ENCODE measurements at regions not wholly inside any gene's neighbourhood (a gene's known extent, or its start where the extent isn't known, plus 50 kb on each side); places are given as distances from the start of the nearest gene placed in this dataset.

- H3K9ac ChIP-seq (ENCODE audit: low read length) = no peak overlapping the region
- no peak for ATAC-seq
- no peak overlapping the region for H2AFZ ChIP-seq (ENCODE audit: low read depth, low read length, poor library complexity, severe bottlenecking)
- intact Hi-C loops (cut with micrococcal nuclease) = no loop called here
- POLR2A ChIA-PET = no interaction called here
- no peaks in the 10 kb centered on the region for H4K20me1 ChIP-seq (ENCODE audit: insufficient read depth)
- no peak overlapping the region for H3K27ac ChIP-seq (ENCODE audit: low read depth, low read length)
- H3K9me3 ChIP-seq (ENCODE audit: control insufficient read depth in 1 of 2, insufficient read depth in 1 of 2, low read depth in 1 of 2, low read length in 2 of 2) = peaks cover 8% of the 10 kb centered on the region in 2 experiments; a peak in 2 of 4 replicates
- RAD21 ChIA-PET (ENCODE audit: low non-redundant PET in 1 of 2, low total read pairs in 2 of 2, uncharacterized antibody in 2 of 2, unreplicated experiment in 2 of 2) = no interaction called here
- H3K4me3 ChIP-seq (replicated peaks in 1 of 2; ENCODE audit: low read depth in 1 of 2, low read length in 2 of 2) = no peak overlapping the region
- DNase-seq (ENCODE audit: low read depth, low spot score) = no peak
- H3K27me3 ChIP-seq (ENCODE audit: insufficient read depth, low read length) = no peaks in the 10 kb centered on the region
- H3K79me2 ChIP-seq (ENCODE audit: insufficient read depth, low read length) = no peaks in the 10 kb centered on the region
- H3K4me2 ChIP-seq (ENCODE audit: low read length) = no peak overlapping the region
- H3K9me2 ChIP-seq (ENCODE audit: insufficient read depth) = no peaks in the 10 kb centered on the region
- CTCF ChIA-PET = no interaction called here
- H3K36me3 ChIP-seq (ENCODE audit: control insufficient read depth in 1 of 2, insufficient read depth in 2 of 2, low read length in 2 of 2) = no peaks in the 10 kb centered on the region
- TF ChIP-seq EZH2phosphoT487 (IDR thresholded peaks at IDR 0.05; ENCODE audit: borderline replicate concordance) = no peak
- no TSS peak for BruUV-seq (replicated peaks)
- no peaks in the 10 kb centered on the region for H3K4me1 ChIP-seq (ENCODE audit: control insufficient read depth in 1 of 2, insufficient read depth in 2 of 2, low read length in 2 of 2)
Measured at GRCh38 chr3:94935738-94936580, 873.1 kb downstream of the NSUN3 start.

GRCh38 chr3:94937980-94938379 lies 875.1 kb downstream of the NSUN3 start:
- H3K27me3 ChIP-seq (ENCODE audit: insufficient read depth, low read length) = no peaks in the 10 kb centered on the region
- no peak overlapping the region for H3K4me2 ChIP-seq (ENCODE audit: low read length)
- H3K4me3 ChIP-seq (replicated peaks in 1 of 2; ENCODE audit: low read depth in 1 of 2, low read length in 2 of 2) = no peak overlapping the region
- ChIA-PET POLR2A (no interaction called here), RAD21 (ENCODE audit: low non-redundant PET in 1 of 2, low total read pairs in 2 of 2, uncharacterized antibody in 2 of 2, unreplicated experiment in 2 of 2) (no interaction called here), CTCF (no interaction called here)
- BruUV-seq (replicated peaks) = no TSS peak
- H3K9ac ChIP-seq (ENCODE audit: low read length) = no peak overlapping the region
- H3K79me2 ChIP-seq (ENCODE audit: insufficient read depth, low read length) = no peaks in the 10 kb centered on the region
- no peak for ATAC-seq
- no peaks in the 10 kb centered on the region for H4K20me1 ChIP-seq (ENCODE audit: insufficient read depth)
- no peaks in the 10 kb centered on the region for H3K36me3 ChIP-seq (ENCODE audit: control insufficient read depth in 1 of 2, insufficient read depth in 2 of 2, low read length in 2 of 2)
- peaks cover 3 to 4% of the 10 kb centered on the region in 2 experiments; a peak in 2 of 4 replicates for H3K9me3 ChIP-seq (ENCODE audit: control insufficient read depth in 1 of 2, insufficient read depth in 1 of 2, low read depth in 1 of 2, low read length in 2 of 2)
- DNase-seq (ENCODE audit: low read depth, low spot score) = no peak
- intact Hi-C loops (cut with micrococcal nuclease) = no loop called here
- H2AFZ ChIP-seq (ENCODE audit: low read depth, low read length, poor library complexity, severe bottlenecking) = no peak overlapping the region
- H3K9me2 ChIP-seq (ENCODE audit: insufficient read depth) = no peaks in the 10 kb centered on the region
- no peaks in the 10 kb centered on the region for H3K4me1 ChIP-seq (ENCODE audit: control insufficient read depth in 1 of 2, insufficient read depth in 2 of 2, low read length in 2 of 2)
- H3K27ac ChIP-seq (ENCODE audit: low read depth, low read length) = no peak overlapping the region
- TF ChIP-seq CBX3 (IDR thresholded peaks at IDR 0.05; ENCODE audit: low read depth) (no peak), EGR1 (IDR thresholded peaks at IDR 0.05; ENCODE audit: low read depth) (no peak), ZNF274 (IDR thresholded peaks at IDR 0.05; ENCODE audit: low read depth, low read length) (no peak), RAD21 (IDR thresholded peaks at IDR 0.05; ENCODE audit: low read depth) (no peak), CTCF (IDR thresholded peaks at IDR 0.05 in 2 of 3, conservative IDR thresholded peaks at IDR 0.05 in 1 of 3; ENCODE audit: borderline replicate concordance in 1 of 3, insufficient read depth in 1 of 3, low read depth in 2 of 3, low read length in 2 of 3) (no peak), EZH2 (IDR thresholded peaks at IDR 0.05) (no peak), TCF7L2 (IDR thresholded peaks at IDR 0.05; ENCODE audit: borderline replicate concordance, extremely low read depth, insufficient read depth, insufficient read length) (no peak), YY1 (IDR thresholded peaks at IDR 0.05; ENCODE audit: extremely low read depth, insufficient replicate concordance, low read depth, low read length) (no peak), SIN3A (IDR thresholded peaks at IDR 0.05; ENCODE audit: low read depth) (no peak), REST (IDR thresholded peaks at IDR 0.05; ENCODE audit: low read depth) (no peak), POLR2AphosphoS5 (IDR thresholded peaks at IDR 0.05; ENCODE audit: low read depth, low read length) (no peak), FOSL1 (IDR thresholded peaks at IDR 0.05; ENCODE audit: low read depth) (no peak), ATF3 (IDR thresholded peaks at IDR 0.05) (no peak)
